Esophagus muscularis mucosa (tissue), 4 donors: ENCODE measurements at regions not wholly inside any gene's neighbourhood (a gene's known extent, or its start where the extent isn't known, plus 50 kb on each side); places are given as distances from the start of the nearest gene placed in this dataset.

ENCODE experiments used
- EP300 ChIP-seq: sonication (generic); formaldehyde crosslinking; IDR thresholded peaks from one replicate; pipeline ENCODE4 v1.6.1; 2017; ENCODE audit warnings: antibody characterized with exemption
- POLR2A ChIP-seq: fragments of 450-650 bp; IDR thresholded peaks from one replicate; pipeline ENCODE4 v1.6.1; 2017; ENCODE audit warnings: antibody characterized with exemption, moderate library complexity, mild to moderate bottlenecking, low read depth
- POLR2AphosphoS5 ChIP-seq, 2 donors: sonication (generic); formaldehyde crosslinking; IDR thresholded peaks; one replicate each; pipeline ENCODE4 v1.6.1; 2017; ENCODE audit warnings: antibody characterized with exemption in 2 of 2
- TF ChIP-seq, protein P1 (sequence below), 3 experiments: fragments of 200-600 bp in 2 of 3; fragments of 450-650 bp in 1 of 3; sonication (generic) in 2 of 3; IDR thresholded peaks; one replicate each; pipeline ENCODE4 v1.5.1; 2017 to 2019; ENCODE audit warnings: antibody characterized with exemption in 3 of 3, mild to moderate bottlenecking in 2 of 3, moderate library complexity in 1 of 3

DNA sequence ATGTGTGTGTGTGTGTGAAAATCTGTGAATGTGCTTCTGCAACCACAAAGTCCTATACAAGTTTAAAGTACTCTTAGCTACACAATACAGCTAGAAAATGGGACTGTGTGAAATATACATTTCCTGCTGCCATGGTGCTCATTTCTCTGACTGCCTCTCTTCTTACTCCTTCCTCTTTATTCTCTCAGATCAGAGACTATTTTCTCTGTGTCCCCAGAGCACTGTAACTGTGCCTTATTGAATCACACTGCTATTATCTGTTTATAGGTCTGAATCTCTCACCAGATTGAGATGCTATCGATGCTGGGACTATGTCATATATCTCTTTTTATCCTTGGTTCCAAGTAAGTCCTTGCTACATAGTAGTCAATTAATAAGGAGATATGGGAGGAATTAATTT is 217.9 kb upstream of the SLCO3A1 start:
- TF ChIP-seq, protein P1, sequence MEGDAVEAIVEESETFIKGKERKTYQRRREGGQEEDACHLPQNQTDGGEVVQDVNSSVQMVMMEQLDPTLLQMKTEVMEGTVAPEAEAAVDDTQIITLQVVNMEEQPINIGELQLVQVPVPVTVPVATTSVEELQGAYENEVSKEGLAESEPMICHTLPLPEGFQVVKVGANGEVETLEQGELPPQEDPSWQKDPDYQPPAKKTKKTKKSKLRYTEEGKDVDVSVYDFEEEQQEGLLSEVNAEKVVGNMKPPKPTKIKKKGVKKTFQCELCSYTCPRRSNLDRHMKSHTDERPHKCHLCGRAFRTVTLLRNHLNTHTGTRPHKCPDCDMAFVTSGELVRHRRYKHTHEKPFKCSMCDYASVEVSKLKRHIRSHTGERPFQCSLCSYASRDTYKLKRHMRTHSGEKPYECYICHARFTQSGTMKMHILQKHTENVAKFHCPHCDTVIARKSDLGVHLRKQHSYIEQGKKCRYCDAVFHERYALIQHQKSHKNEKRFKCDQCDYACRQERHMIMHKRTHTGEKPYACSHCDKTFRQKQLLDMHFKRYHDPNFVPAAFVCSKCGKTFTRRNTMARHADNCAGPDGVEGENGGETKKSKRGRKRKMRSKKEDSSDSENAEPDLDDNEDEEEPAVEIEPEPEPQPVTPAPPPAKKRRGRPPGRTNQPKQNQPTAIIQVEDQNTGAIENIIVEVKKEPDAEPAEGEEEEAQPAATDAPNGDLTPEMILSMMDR (IDR thresholded peaks at IDR 0.05): no peak
- TF ChIP-seq POLR2A (no peak), POLR2AphosphoS5 (IDR thresholded peaks at IDR 0.05) (no peak), EP300 (no peak)
